NCI-H128 (cell line): ENCODE measurements at regions not wholly inside any gene's neighbourhood (a gene's known extent, or its start where the extent isn't known, plus 50 kb on each side); places are given as distances from the start of the nearest gene placed in this dataset.
A peak's percentile ranks its signal among the peaks of the same experiment; 100 is the strongest.
"Not testable (repeated sequence)": the region's sequence is repeated elsewhere in the genome, so short reads cannot be mapped to it uniquely, and the experiment has no call there.

Experiments
- DNase-seq: peaks from one replicate; lab custom pipeline; 2025; ENCODE audit not compliant: unreplicated experiment; lab: John Stamatoyannopoulos, UW

DNA sequence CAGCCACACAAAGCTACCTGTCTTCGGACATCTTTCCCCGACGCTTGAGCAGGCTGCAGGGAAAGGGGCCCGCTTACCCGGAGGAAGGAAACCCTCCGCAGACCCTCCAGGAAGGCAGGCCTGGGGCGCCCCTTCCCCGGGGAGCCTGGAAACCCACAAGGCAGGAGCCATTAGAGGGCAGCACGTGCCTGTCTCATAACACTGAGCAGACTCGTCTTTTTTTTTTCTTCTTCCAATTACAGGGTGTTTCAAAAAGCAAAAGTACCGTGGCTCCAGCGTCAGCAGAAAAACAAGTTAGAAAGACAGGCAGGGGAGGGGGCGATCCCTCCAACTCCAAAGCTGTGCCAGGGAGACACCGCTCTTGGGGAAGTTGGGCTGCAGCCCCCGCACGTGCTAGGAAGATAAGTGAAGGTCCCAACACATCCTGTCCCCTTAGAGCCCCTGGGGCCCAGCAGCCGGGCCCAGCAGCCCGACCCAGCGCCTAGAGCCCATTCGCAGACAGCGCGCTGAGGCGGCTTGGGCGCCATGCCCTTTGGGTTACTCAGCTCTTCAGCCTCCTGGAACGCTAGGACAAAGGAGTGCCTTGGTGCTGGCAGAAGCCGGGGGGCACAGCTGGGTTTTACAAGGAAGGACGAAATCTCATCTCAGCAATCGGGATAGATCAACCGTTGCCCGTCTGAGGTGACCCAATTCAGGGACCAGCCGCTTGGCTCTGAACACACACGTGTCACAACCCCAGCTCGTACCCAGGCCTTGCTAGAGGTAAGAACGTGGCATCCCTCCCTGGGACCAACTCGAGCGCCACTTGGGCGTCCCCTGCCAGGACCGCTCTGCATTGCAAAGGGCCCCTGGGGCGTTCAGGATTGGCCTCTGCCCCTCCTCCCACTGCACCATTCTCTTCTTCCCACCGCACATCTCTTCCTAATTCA is 136.3 kb downstream of the LY86 start:
- DNase-seq: peak; percentile 27

DNA sequence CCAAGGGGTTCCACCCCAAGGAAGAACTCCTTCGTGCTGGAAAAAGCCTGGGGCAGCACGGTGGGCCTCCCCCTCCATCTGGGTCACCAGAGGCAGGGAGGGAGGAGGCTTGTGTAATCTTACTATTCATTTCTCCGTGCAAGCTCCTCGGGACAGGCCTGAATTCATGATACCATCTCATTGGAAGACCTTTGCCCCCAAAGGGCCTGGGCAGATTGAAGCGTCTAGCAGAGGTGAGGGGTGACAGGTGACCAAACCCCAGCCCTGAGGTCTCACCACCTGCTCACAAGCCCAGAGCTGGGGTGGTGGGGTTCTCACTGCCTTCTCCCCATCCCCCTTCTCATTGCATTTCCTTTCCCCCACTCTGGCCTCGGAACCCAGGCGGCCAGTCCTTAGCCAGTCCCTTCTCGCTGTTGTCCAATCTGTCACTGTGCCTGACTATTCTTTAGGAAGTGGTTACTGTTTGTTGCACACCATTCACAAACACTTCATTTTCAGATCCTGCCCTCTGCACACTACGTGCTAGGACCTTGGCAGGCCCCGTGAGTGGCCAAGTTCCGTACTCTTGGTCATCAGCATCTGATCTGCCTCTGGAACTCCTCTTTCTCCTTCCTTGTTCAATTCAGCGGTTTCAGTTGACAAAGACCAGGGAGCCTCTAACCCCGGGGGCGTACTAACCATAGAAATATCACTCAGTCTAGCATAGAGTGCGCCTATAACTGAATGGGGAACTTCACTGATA is 137.1 kb downstream of the LY86 start:
- DNase-seq: no peak

DNA sequence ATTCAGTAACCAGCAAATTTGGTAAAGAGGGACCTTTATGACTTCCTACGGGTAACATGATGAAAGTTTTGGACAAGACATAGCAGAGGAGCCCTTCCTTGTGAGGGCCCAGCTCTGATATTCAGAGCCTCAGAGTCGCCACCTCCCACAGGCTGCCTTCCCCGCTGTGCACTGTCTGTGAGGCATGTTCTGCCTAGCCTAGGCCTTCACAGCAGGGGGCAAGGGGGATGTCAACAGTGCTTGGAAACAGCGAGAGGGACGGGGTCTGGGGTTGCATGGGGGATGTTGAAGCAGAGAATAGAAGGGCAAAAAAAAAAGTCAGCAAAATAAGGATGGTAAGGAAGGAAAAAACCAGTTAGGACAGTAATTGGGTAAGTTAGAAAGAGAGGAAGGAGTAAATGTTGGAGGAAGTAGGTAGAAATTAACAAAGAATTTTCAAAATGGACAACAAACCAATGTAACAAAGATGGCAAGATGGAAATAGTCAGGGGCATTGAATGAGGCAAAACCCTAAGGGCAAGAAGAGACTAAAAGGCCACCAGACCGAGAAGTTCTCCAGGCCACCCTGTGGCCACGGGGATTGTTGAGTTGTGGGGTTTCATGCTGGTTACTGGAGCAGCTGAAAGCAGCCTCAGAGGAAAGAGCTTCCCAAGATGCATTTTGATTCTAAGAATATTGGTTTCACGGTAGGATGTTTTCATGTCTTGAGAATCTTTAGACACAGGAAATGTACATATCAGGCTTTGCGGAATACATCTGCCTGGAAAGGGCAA is 139.8 kb downstream of the LY86 start:
- no peak for DNase-seq

DNA sequence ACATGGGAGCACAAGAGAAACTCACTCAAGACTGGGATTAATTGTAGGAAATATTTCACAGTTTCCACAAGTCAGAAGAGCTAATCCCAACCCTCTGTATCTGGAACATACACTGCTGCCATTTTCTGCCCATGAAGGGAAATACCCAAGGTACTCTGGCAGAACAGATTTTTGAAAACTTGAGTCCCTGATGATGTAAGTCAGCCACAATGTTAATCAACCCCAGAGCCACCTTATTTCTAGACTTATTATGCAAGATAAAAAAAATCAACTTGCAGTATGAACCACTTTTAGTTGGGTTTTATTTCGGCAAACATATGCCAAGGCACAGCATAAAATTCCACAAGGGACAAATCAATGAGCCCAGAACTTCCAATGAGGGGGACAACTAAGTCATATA is 141.5 kb downstream of the LY86 start:
- no peak for DNase-seq

DNA sequence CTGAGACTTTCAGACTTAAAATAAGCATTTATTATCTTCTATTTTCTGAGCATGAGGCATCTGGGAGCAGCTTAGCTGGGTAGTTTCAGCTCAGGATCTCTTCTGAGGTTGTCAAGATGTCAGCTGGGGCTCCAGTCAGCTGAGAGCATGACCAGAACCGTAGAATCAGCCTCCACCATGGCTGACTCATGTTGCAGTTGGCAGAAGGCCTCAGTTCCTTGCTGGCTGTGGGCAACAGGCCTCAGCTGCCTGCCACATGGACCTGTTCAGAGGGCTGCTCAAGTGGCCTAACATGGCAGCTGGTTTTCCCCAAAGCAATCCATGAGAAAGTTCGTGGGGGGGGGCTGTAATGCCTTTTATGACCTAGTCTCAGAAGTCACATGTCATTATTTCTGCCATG is 142.3 kb downstream of the LY86 start:
- no peak for DNase-seq

DNA sequence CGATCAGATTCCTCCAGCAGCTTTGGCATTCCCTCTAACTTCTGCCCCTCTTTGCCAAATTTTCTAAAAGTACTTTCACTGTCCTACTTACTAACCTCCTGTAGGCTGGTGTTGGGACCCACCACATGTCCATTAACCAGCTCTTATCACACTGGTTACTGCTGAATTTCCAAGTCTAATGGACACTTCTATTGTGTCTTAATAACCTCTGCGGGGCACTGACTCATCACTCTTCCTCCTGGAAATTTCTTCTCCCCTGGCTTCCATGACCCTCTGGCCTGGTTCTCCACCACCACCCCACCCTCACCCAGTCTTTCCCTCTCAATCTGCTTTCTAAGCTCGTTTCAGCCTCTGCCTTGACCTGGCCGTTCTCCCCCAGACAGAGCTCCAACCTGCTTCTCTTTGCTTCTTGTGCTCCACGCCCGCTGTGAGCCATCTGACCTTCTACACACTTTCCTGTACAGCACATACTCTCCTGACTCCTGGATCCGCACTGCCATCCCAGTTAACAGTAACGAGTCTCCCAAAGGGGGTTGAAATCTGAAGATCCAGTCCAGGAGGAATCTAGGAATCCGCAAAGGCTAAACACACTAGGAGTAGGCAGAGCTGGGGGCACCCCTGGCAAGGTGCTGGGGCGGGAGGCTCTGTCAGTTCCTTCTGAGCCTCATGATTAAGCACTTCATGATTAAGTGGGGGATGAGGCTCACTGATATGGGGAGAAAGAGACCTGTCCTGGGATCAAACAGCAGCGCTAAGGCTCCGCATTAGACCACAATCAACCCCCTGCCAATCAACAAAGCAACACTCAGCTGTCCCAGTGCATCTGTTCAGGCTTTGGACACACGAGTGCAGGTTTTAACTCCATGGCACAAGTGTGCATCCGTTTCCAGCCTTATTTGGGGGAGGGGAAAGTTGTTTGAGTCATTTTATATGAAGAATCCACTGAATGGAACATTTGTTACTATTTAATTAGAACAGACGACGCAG is 146.3 kb downstream of the LY86 start:
- no peak for DNase-seq

DNA sequence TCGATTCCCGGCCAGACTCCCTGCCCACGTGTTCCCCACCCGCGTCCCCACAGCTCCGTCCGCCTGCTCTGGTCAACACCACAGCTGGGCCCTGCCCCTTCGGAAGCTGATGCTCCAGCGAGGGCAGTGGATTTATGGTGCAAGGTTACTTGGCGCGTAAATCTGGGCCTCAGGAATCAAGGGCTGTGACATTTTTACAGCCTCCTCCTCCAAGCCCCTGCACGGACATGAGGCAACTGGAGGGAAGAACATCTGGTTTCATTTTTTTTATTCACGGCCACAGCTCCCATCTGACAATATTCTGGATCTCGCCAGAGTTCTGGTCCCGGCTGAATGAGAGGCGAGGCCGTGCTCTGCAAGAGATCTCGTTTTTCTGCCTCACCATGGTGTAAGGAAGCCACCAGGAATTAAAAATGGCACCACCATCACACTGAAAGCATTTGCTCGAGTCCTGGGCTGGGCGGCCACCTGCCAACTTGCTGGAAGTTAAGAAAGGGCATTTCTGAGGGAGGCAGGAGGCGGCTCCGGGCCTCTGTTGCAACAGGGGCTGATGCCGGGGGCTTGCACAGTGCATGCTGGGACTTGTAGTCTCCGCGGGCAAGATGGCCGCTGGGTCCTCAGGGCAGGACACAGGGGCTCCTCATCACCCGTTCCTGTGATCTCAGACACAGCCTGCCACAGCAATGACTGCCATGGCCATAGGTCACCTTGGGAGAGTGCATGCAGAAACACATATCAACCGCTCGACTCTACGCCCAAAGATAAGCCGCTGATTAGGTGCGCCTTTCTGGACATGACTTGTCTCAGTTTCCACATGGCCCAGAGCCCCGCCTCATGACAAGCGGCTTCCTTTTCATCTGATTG is 148.5 kb downstream of the LY86 start:
- no peak for DNase-seq

DNA sequence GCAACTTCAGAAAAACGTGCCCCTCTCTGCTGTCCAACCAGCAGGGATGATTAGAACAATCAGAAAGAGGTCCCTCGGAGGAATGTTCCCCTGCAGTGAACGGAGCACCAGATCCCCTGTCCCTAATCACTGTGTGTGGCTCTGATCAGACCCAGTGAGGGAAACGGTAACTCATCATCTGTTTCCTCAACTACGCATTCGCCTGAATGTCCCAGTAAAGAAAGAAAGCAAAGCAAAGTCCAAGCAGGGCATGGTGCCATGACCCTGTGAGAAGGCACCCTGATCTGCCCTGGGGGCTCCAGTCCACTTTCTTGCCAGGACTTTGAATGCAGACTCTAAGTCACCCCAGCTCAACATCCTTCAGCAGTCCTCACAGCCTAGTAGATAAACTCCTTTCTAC is 149.2 kb downstream of the LY86 start:
- DNase-seq: no peak

DNA sequence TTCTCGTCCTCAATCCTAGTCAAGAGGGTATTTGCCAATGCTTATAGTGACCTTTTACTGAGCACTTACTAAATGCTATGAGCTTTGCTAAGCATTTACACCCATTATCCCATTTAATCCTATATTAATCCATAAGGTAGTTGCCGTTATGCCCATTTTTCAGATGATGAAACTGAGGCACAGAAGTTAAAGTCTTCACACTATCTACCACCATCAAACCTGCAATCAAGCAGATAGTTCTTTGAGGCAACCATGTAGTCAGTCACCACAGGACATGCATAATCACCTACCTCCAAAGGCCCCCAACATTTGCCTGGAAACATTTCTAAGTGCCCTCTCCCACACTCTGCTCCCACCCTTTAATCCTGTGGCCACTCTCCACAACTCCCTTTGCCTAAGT is 149.6 kb downstream of the LY86 start:
- DNase-seq: no peak

DNA sequence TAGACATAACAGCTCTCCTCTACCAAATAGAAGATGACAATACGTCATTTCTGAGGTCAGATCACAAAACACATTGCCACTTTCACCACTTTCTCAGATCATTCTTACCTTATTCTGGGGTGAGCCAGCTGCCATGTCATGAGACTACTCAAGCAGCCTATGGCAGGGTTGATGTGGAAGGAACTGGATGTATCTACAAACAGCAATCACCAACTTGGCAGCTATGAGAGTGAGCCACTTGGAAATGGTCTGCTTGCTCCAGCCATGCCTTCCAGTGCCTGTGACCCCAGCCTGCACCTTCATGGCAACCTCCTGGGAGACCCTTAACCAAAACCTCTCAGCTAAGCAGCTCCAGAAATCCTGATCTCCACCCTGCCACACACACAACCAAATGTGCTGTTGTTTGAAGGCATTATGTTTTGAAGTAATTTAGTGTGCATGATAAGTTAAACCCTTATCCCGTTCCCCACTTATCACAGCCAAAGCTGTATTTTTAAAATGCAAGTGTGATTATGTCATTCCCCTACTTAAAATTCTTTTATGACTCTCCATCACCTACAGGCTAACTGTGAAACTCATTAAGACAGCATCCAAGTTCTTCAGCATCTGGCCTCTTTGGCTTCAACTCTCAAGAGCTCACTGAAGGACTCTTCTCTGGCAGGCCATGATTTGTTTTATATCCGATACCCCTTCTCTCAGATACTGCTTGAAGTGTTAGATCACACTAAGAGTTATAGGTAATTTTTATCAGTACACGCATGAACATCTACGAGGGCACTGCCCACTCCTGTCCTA is 150.6 kb downstream of the LY86 start:
- no peak for DNase-seq

DNA sequence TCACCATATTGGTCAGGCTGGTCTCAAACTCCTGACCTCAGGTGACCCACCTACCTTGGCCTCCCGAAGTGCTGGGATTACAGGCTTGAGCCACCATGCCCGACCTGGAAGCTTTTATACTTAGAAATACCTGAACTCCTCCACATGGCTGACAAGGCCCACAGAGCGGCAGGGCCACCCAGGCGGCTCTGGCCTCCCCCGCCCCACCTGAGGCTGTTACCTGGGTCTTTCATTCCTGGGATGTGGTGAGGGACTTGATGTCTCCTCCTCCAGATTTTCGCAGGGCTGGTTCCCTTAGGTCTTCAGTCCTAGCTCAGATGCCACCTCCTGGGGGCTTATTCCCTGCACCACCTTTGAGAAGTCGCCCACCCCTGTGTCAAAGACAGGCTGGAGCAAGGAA is 152.1 kb downstream of the LY86 start:
- no peak for DNase-seq

DNA sequence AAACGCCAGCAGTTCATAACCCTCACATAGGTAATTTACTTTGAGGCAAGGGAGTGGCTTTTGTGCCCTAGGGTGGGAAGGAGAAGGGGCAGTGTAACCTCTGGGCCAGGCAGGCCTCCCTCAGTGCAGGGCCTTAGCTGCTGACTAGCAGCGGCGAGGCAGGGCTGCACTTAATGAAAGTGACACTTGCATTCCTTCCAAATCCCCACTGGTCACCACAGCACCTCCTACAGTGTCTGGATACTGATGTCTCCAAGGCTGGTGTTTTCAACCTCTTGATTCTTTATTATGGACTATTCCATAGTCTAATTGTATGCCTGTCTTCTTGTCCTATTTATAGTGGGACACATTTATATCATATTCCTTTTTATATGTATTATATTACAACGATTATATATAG is 152.7 kb downstream of the LY86 start:
- no peak for DNase-seq

DNA sequence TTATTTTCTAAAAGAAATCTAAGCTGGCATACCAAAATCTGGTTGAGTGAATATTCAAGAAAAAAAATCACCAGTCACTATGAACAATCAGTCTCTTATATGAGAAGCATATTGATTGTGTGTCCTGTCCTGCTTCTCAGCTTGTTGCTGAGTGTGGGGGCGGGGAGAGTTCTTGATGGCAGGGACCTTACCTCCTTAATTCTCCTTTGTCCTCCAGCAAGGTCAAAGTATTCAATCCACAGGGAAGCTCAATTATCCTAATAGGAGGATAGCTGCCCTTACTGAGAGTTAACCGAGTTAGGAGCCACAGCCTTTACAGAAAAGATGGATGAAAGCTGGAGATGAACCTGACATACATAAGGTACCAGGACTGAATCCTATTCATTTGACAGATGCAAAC is 154.0 kb downstream of the LY86 start:
- no peak for DNase-seq

DNA sequence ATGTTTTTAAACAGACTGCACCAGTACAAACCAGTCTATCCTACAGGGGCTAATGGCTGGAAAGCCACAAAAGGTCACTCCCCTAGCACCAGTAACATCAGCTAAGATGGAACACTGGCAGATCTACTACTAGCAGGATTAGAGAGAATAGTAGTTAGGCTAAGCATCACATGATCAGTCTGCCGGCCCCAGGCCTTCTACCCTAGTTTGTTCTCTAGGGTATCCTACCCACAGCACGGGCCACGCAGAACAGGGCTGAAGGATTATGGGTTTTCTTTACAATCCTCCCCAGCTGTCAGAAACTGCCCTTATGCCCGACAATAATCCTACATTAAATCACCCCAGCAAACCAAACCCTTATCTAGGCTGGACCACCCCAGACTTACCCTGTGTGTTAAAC is 156.0 kb downstream of the LY86 start:
- DNase-seq: no peak

DNA sequence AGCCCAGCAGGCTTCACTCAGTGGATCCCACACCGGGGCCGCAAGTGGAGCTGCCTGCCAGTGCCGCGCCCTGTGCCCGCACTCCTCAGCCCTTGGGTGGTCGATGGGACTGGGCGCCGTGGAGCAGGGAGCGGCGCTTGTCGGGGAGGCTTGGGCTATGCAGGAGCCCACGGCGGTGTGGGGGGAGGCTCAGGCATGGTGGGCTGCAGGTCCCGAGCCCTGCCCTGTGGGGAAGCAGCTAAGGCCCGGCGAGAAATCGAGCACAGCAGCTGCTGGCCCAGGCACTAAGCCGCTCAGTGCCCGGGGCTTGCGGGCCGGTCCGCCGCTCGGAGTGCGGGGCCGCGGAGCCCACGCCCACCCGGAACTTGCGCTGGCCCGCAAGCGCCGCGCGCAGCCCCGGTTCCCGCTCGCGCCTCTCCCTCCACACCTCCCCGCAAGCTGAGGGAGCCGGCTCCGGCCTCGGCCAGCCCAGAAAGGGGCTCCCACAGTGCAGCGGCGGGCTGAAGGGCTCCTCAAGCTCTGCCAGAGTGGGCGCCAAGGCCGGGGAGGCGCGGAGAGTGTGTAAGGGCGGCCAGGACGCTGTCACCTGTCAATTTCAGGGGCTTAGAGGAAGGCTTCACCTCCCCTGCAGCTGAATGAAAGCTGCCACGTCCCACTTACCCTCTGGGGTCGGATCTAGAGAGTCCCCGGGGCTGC is 157.3 kb downstream of the LY86 start:
- not testable (repeated sequence) for DNase-seq

DNA sequence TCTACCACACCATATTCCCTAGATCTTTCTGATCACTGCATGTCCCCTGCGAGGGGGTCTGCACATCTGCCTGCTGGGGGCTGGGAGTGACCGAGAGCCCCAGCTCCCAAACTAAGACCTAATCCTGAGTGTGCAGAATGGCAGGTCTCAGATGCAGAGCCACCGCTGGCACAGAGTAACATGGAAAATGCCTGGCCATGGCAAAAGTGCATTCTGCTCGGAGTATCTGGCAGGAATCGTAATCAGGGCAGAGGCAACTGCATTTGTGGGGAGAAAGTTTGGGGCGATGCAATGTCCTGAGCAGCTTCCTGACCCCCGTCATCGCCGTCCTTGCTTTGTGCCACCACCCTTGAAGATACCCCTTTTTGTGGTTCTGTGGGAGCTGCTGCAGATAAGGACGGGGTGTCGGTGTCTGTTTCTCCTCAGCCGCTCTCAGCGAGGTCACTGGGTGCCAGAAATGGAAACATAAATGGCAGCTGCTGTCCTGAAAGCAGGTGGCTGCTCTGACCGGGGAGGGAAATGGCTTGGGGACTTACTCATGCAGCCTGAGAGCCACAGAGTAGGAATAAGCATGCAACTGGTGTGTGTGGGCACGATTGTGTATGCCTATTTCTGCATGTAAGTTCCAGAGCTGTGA is 157.9 kb downstream of the LY86 start:
- no peak for DNase-seq

DNA sequence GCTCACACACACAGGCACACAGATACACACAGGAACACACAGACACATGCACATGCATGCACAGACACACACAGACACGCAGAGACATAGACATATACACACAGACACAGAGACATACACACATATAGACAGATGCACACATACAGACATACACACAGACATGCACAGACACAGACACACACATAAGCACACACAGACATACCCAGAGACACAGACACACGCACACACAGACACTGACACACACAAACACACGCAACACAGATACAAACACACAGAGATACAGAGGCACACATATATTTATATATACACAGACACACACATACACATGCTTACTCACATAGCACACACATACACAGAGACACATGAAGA is 158.4 kb downstream of the LY86 start:
- DNase-seq: no peak

DNA sequence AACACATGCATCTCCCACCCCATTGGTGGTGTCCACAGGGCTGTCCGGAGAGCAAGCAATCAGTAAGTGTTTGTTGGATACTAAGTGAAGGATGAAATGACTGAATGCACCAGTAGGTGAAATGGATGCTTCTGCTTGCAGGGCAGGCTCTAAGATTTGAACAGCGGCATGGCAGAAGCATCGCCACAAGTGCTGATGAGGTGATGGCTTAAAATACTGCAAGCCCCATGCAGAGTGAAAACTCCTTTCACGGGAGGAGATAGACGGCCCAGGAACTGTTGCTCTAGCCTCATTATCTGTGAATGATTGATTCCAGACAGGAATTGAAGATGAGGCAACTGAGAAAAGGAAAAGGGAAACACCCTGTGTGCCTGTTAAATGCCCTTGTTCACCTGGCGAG is 158.9 kb downstream of the LY86 start:
- no peak for DNase-seq
